K562 (cell line): ENCODE measurements at regions not wholly inside any gene's neighbourhood (a gene's known extent, or its start where the extent isn't known, plus 50 kb on each side); places are given as distances from the start of the nearest gene placed in this dataset.

Experiments
- ARID3A ChIP-seq: IDR thresholded peaks from 2 replicates; pipeline ENCODE4 v1.6.1; 2012; ENCODE audit warnings: low read depth, low read length, improper control_type of control experiment, borderline replicate concordance
- CREB3L1 ChIP-seq: fragments of 450-650 bp; IDR thresholded peaks from 2 replicates; pipeline ENCODE4 v1.6.1; 2014; ENCODE audit warnings: low read depth, mild to moderate bottlenecking, moderate library complexity, borderline replicate concordance
- JUND ChIP-seq, 2 experiments: IDR thresholded peaks; 2 replicates in 1 of 2; 3 replicates in 1 of 2; pipeline ENCODE4 v1.6.1; 2011; ENCODE audit warnings: borderline replicate concordance in 2 of 2, low read depth in 2 of 2, low read length in 2 of 2, improper control_type of control experiment in 1 of 2, missing biosample characterization in 1 of 2, missing genetic modification characterization in 1 of 2, missing genetic modification reagents in 1 of 2
- LCOR ChIP-seq: sonication (generic); formaldehyde crosslinking; IDR thresholded peaks from 2 replicates; pipeline ENCODE4 v1.8.0; 2022; ENCODE audit warnings: mild to moderate bottlenecking, missing genetic modification reagents
- PHF8 ChIP-seq: fragments of 200-600 bp; sonication (generic); IDR thresholded peaks from 2 replicates; pipeline ENCODE4 v1.6.1; 2012; ENCODE audit warnings: mixed run types, mild to moderate bottlenecking, inconsistent platforms, low read length, moderate library complexity, borderline replicate concordance
- RB1 ChIP-seq: fragments of 450-650 bp; IDR thresholded peaks from 2 replicates; pipeline ENCODE4 v1.6.1; 2017; ENCODE audit warnings: low read depth, mild to moderate bottlenecking
- RREB1 ChIP-seq: fragments of 250-450 bp; sonication (Bioruptor Pico); IDR thresholded peaks from 2 replicates; pipeline ENCODE4 v1.4.0; 2020
- SLC30A9 ChIP-seq: fragments of 250-450 bp; sonication (Bioruptor Pico); IDR thresholded peaks from 2 replicates; pipeline ENCODE4 v1.8.0; 2022; ENCODE audit warnings: mild to moderate bottlenecking, moderate library complexity
- SMAD2 ChIP-seq: fragments of 150-350 bp; IDR thresholded peaks from 2 replicates; pipeline ENCODE4 v1.6.1; 2014; ENCODE audit warnings: low read depth, mild to moderate bottlenecking, low read length
- SNAPC5 ChIP-seq: fragments of 250-450 bp; sonication (Bioruptor Pico); IDR thresholded peaks from 2 replicates; pipeline ENCODE4 v1.8.0; 2021; ENCODE audit warnings: moderate library complexity, mild to moderate bottlenecking, inconsistent platforms
- SUPT5H ChIP-seq: fragments of 450-650 bp; IDR thresholded peaks from 2 replicates; pipeline ENCODE4 v1.6.1; 2016
- ZBTB34 ChIP-seq: fragments of 250-450 bp; sonication (Bioruptor Pico); IDR thresholded peaks from 2 replicates; pipeline ENCODE4 v1.8.0; 2021; ENCODE audit warnings: mild to moderate bottlenecking, moderate library complexity
- ZNF12 ChIP-seq: sonication (generic); formaldehyde crosslinking; IDR thresholded peaks from 2 replicates; pipeline ENCODE4 v1.4.0; 2020; ENCODE audit warnings: mild to moderate bottlenecking, missing genetic modification reagents
- ZNF134 ChIP-seq: fragments of 250-450 bp; sonication (Bioruptor Pico); conservative IDR thresholded peaks from 2 replicates; pipeline ENCODE4 v1.4.0; 2020
- ZNF347 ChIP-seq: fragments of 450-650 bp; formaldehyde crosslinking; IDR thresholded peaks from 2 replicates; pipeline ENCODE4 v1.4.0; 2020; ENCODE audit warnings: low read depth, mild to moderate bottlenecking, moderate library complexity

GRCh38 chr6:14781772-14782525 is 463.9 kb upstream of the JARID2 start (continued):
- TF ChIP-seq ARID3A, result no peak
- TF ChIP-seq SNAPC5 (CRISPR knock-in tag), result no peak
- no peak for TF ChIP-seq SUPT5H
- no peak for TF ChIP-seq LCOR (CRISPR knock-in tag)
- TF ChIP-seq JUND (IDR thresholded peaks at IDR 0.05; ENCODE audit: borderline replicate concordance, low read depth, low read length), result peak; percentile 84
- peak; percentile 82 for TF ChIP-seq JUND (tag; IDR thresholded peaks at IDR 0.05; ENCODE audit: borderline replicate concordance, low read depth, low read length)
- TF ChIP-seq ZBTB34 (CRISPR knock-in tag), result no peak
- TF ChIP-seq ZNF134, result peak; percentile 26; the same call in 1 of the 2 replicates
- no peak for TF ChIP-seq PHF8
- TF ChIP-seq ZNF12 (CRISPR knock-in tag), result no peak
- no peak for TF ChIP-seq ZNF347
- no peak for TF ChIP-seq CREB3L1
- no peak for TF ChIP-seq RREB1 (CRISPR knock-in tag)
- no peak for TF ChIP-seq RB1
- no peak for TF ChIP-seq SMAD2
- TF ChIP-seq SLC30A9 (CRISPR knock-in tag), result no peak
